K562 (cell line): ENCODE measurements at regions not wholly inside any gene's neighbourhood (a gene's known extent, or its start where the extent isn't known, plus 50 kb on each side); places are given as distances from the start of the nearest gene placed in this dataset.

Experiments used
- KLF13 ChIP-seq: fragments of 450-650 bp; IDR thresholded peaks from 2 replicates; pipeline ENCODE4 v1.6.1; 2016; ENCODE audit warnings: missing genetic modification characterization, low read depth, mild to moderate bottlenecking, missing compliant biosample characterization, moderate library complexity, borderline replicate concordance
- MAZ ChIP-seq, 2 experiments: fragments of 450-650 bp in 1 of 2; sonication (generic) in 1 of 2; formaldehyde crosslinking; IDR thresholded peaks in 1 of 2; conservative IDR thresholded peaks in 1 of 2; 2 replicates each; pipeline versions ENCODE4 v1.4.0 to v1.5.0; 2020; ENCODE audit warnings: mild to moderate bottlenecking in 1 of 2, missing genetic modification reagents in 1 of 2
- RAD21 ChIP-seq, 2 experiments: fragments of 250-450 bp in 1 of 2; fragments of 450-650 bp in 1 of 2; sonication (Bioruptor Pico) in 1 of 2; formaldehyde crosslinking in 1 of 2; IDR thresholded peaks in 1 of 2; conservative IDR thresholded peaks in 1 of 2; 2 replicates each; pipeline versions ENCODE4 v1.4.0 to v1.8.0; 2020 to 2022; ENCODE audit warnings: mild to moderate bottlenecking in 2 of 2, moderate library complexity in 1 of 2
- SNIP1 ChIP-seq: fragments of 450-650 bp; IDR thresholded peaks from 2 replicates; pipeline ENCODE4 v1.7.1; 2017; ENCODE audit warnings: low read depth, mild to moderate bottlenecking
- TF ChIP-seq, protein P1 (sequence below), 2 experiments: fragments of 450-650 bp in 1 of 2; sonication (generic) in 1 of 2; formaldehyde crosslinking in 1 of 2; IDR thresholded peaks; 2 replicates each; pipeline versions ENCODE4 v1.7.1 to v1.9.0; 2016 to 2022; ENCODE audit warnings: inconsistent platforms in 1 of 2, mild to moderate bottlenecking in 1 of 2, missing genetic modification reagents in 1 of 2
- TF ChIP-seq, protein P2 (sequence below), 3 experiments: IDR thresholded peaks in 2 of 3; conservative IDR thresholded peaks in 1 of 3; 2 replicates each; pipeline ENCODE4 v1.5.1; 2011 to 2012; ENCODE audit warnings: low read length in 3 of 3, mild to moderate bottlenecking in 3 of 3, control low read depth in 2 of 3, improper control_type of control experiment in 1 of 3, inconsistent platforms in 1 of 3, low read depth in 1 of 3, mixed read lengths in 1 of 3, moderate library complexity in 1 of 3; ENCODE audit not compliant: insufficient read depth in 2 of 3
- TF ChIP-seq, protein P3 (sequence below): fragments of 450-650 bp; IDR thresholded peaks from 2 replicates; pipeline ENCODE4 v1.6.1; 2017; ENCODE audit warnings: antibody characterized with exemption

DNA sequence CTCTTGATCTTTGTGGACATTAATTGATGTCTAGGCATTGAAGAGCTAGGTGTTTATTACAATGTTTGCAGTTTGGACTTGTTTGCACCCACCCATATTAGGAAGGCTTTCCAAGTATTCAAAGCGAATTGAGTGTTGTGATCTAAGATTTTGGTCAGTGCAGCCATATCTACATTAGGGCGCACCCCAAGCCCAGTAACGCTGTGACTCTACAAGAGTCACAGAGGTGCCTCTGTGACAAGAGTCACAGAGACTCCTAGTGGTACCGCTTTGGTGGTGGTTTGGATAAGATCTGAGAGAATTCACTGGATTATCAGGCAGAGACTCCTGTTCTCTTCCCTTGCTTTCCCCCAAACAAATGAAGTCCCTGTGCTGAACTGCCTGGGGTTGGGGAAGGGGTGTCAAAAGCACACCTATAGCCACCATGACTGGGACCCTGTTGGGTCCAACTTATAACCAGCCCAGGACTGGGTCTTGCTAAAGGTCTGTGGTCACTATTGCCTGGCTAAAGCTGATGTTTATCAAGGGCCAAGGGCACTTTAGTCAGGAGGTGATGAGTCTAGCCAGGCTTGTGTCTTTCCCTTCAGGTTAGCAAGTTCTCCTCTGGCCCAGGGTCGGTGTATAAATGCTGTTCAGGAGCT, 114.1 kb upstream of the RIOK2 start (continued):
- TF ChIP-seq, protein P1, sequence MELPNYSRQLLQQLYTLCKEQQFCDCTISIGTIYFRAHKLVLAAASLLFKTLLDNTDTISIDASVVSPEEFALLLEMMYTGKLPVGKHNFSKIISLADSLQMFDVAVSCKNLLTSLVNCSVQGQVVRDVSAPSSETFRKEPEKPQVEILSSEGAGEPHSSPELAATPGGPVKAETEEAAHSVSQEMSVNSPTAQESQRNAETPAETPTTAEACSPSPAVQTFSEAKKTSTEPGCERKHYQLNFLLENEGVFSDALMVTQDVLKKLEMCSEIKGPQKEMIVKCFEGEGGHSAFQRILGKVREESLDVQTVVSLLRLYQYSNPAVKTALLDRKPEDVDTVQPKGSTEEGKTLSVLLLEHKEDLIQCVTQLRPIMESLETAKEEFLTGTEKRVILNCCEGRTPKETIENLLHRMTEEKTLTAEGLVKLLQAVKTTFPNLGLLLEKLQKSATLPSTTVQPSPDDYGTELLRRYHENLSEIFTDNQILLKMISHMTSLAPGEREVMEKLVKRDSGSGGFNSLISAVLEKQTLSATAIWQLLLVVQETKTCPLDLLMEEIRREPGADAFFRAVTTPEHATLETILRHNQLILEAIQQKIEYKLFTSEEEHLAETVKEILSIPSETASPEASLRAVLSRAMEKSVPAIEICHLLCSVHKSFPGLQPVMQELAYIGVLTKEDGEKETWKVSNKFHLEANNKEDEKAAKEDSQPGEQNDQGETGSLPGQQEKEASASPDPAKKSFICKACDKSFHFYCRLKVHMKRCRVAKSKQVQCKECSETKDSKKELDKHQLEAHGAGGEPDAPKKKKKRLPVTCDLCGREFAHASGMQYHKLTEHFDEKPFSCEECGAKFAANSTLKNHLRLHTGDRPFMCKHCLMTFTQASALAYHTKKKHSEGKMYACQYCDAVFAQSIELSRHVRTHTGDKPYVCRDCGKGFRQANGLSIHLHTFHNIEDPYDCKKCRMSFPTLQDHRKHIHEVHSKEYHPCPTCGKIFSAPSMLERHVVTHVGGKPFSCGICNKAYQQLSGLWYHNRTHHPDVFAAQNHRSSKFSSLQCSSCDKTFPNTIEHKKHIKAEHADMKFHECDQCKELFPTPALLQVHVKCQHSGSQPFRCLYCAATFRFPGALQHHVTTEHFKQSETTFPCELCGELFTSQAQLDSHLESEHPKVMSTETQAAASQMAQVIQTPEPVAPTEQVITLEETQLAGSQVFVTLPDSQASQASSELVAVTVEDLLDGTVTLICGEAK (IDR thresholded peaks at IDR 0.05) = no peak
- TF ChIP-seq, protein P1 (CRISPR knock-in tag; IDR thresholded peaks at IDR 0.05) = no peak
- TF ChIP-seq KLF13 (tag) (no peak), MAZ (CRISPR knock-in tag; conservative IDR thresholded peaks at IDR 0.05 in 1 of 2, IDR thresholded peaks at IDR 0.05 in 1 of 2) (no peak), RAD21 (CRISPR knock-in tag; conservative IDR thresholded peaks at IDR 0.05 in 1 of 2, IDR thresholded peaks at IDR 0.05 in 1 of 2) (peak; percentile 56 to 72), SNIP1 (no peak)
- TF ChIP-seq, protein P2, sequence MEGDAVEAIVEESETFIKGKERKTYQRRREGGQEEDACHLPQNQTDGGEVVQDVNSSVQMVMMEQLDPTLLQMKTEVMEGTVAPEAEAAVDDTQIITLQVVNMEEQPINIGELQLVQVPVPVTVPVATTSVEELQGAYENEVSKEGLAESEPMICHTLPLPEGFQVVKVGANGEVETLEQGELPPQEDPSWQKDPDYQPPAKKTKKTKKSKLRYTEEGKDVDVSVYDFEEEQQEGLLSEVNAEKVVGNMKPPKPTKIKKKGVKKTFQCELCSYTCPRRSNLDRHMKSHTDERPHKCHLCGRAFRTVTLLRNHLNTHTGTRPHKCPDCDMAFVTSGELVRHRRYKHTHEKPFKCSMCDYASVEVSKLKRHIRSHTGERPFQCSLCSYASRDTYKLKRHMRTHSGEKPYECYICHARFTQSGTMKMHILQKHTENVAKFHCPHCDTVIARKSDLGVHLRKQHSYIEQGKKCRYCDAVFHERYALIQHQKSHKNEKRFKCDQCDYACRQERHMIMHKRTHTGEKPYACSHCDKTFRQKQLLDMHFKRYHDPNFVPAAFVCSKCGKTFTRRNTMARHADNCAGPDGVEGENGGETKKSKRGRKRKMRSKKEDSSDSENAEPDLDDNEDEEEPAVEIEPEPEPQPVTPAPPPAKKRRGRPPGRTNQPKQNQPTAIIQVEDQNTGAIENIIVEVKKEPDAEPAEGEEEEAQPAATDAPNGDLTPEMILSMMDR (IDR thresholded peaks at IDR 0.05 in 2 of 3, conservative IDR thresholded peaks at IDR 0.05 in 1 of 3; ENCODE audit: insufficient read depth in 2 of 3, low read depth in 1 of 3, low read length in 3 of 3) = peak; percentile 33 to 66 (median 48); a peak in 4 of 6 replicates
- TF ChIP-seq, protein P3, sequence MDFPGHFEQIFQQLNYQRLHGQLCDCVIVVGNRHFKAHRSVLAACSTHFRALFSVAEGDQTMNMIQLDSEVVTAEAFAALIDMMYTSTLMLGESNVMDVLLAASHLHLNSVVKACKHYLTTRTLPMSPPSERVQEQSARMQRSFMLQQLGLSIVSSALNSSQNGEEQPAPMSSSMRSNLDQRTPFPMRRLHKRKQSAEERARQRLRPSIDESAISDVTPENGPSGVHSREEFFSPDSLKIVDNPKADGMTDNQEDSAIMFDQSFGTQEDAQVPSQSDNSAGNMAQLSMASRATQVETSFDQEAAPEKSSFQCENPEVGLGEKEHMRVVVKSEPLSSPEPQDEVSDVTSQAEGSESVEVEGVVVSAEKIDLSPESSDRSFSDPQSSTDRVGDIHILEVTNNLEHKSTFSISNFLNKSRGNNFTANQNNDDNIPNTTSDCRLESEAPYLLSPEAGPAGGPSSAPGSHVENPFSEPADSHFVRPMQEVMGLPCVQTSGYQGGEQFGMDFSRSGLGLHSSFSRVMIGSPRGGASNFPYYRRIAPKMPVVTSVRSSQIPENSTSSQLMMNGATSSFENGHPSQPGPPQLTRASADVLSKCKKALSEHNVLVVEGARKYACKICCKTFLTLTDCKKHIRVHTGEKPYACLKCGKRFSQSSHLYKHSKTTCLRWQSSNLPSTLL = no peak
